Tibial nerve (tissue), 4 donors: ENCODE measurements at regions not wholly inside any gene's neighbourhood (a gene's known extent, or its start where the extent isn't known, plus 50 kb on each side); places are given as distances from the start of the nearest gene placed in this dataset.

ENCODE experiments used
- DNase-seq, 2 donors: peaks; one replicate each; pipeline ENCODE4 v3.0.0-alpha.2; 2019; ENCODE audit warnings: low spot score in 2 of 2
- H3K27ac ChIP-seq, 4 donors: fragments of 200-600 bp; sonication (generic) in 3 of 4; one replicate each; pipeline ENCODE4 v1.5.1; 2017 to 2019; ENCODE audit warnings: mild to moderate bottlenecking in 1 of 4
- H3K27me3 ChIP-seq, 2 donors: fragments of 200-600 bp; sonication (generic) in 1 of 2; one replicate each; pipeline versions ENCODE4 v1.5.1 to v1.6.0; 2017 to 2019
- H3K36me3 ChIP-seq, 3 donors: fragments of 200-600 bp; sonication (generic); one replicate each; pipeline ENCODE4 v1.5.1; 2018 to 2019
- H3K4me1 ChIP-seq, 4 donors: fragments of 200-600 bp; sonication (generic) in 3 of 4; one replicate each; pipeline ENCODE4 v1.5.1; 2017 to 2019
- H3K4me3 ChIP-seq, 4 donors: fragments of 200-600 bp; sonication (generic) in 3 of 4; one replicate each; pipeline ENCODE4 v1.5.1; 2017 to 2019; ENCODE audit warnings: mild to moderate bottlenecking in 1 of 4, moderate library complexity in 1 of 4
- H3K9me3 ChIP-seq, 4 donors: fragments of 200-600 bp; sonication (generic) in 3 of 4; one replicate each; pipeline ENCODE4 v1.5.1; 2017 to 2019
- EP300 ChIP-seq, 2 donors: sonication (generic); formaldehyde crosslinking; IDR thresholded peaks; one replicate each; pipeline ENCODE4 v1.6.1; 2017; ENCODE audit warnings: antibody characterized with exemption in 2 of 2, mild to moderate bottlenecking in 1 of 2
- POLR2A ChIP-seq, 2 donors: fragments of 450-650 bp; IDR thresholded peaks; one replicate each; pipeline ENCODE4 v1.6.1; 2017; ENCODE audit warnings: antibody characterized with exemption in 2 of 2, mild to moderate bottlenecking in 2 of 2, moderate library complexity in 2 of 2
- WGBS, 2 donors: methylation state at CpG; one replicate each; pipeline ENCODE4 v1.1.5; 2018; 5-methylcytosine and 5-hydroxymethylcytosine counted together
- TF ChIP-seq, protein P1 (sequence below), 5 experiments: fragments of 200-600 bp in 3 of 5; fragments of 450-650 bp in 2 of 5; sonication (generic) in 3 of 5; IDR thresholded peaks; one replicate each; pipeline ENCODE4 v1.5.1; 2016 to 2019; ENCODE audit warnings: antibody characterized with exemption in 5 of 5, mild to moderate bottlenecking in 3 of 5, moderate library complexity in 2 of 5

DNA sequence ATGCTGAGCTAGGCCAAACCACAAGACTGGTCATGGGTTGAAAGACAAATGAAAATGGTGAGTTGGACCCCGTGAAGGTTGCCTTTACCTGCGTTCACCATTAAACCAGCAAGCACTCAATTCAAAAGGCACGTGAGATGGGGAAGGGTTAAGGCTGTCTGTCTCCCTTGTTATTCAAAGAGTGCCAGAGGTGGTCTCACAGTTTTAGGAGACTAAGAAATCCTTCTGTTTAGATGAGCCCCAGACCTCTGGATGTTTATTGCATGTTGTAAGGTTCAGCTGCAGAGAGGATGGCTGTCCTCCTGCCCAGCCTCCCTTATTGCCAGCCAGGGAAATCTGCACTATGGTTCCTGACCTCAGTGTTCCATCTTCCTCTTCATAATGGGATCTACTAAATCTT, 498.0 kb upstream of the CELF2 start:
- H3K9me3 ChIP-seq = no peaks in the 10 kb centered on the region
- 86% methylated on average over 3 of the region's 3 CpGs for WGBS, 2 donors
- no peaks in the 10 kb centered on the region for H3K27me3 ChIP-seq
- H3K27ac ChIP-seq = no peak overlapping the region
- H3K4me1 ChIP-seq = peaks cover 0 to 6% (median 0%) of the 10 kb centered on the region in 4 donors
- TF ChIP-seq EP300 (IDR thresholded peaks at IDR 0.05) (no peak), POLR2A (IDR thresholded peaks at IDR 0.05) (no peak)
- TF ChIP-seq, protein P1, sequence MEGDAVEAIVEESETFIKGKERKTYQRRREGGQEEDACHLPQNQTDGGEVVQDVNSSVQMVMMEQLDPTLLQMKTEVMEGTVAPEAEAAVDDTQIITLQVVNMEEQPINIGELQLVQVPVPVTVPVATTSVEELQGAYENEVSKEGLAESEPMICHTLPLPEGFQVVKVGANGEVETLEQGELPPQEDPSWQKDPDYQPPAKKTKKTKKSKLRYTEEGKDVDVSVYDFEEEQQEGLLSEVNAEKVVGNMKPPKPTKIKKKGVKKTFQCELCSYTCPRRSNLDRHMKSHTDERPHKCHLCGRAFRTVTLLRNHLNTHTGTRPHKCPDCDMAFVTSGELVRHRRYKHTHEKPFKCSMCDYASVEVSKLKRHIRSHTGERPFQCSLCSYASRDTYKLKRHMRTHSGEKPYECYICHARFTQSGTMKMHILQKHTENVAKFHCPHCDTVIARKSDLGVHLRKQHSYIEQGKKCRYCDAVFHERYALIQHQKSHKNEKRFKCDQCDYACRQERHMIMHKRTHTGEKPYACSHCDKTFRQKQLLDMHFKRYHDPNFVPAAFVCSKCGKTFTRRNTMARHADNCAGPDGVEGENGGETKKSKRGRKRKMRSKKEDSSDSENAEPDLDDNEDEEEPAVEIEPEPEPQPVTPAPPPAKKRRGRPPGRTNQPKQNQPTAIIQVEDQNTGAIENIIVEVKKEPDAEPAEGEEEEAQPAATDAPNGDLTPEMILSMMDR (IDR thresholded peaks at IDR 0.05) = no peak
- no peak overlapping the region for H3K4me3 ChIP-seq
- peaks cover 0 to 2% (median 0%) of the 10 kb centered on the region in 3 donors for H3K36me3 ChIP-seq
- no peak for DNase-seq

DNA sequence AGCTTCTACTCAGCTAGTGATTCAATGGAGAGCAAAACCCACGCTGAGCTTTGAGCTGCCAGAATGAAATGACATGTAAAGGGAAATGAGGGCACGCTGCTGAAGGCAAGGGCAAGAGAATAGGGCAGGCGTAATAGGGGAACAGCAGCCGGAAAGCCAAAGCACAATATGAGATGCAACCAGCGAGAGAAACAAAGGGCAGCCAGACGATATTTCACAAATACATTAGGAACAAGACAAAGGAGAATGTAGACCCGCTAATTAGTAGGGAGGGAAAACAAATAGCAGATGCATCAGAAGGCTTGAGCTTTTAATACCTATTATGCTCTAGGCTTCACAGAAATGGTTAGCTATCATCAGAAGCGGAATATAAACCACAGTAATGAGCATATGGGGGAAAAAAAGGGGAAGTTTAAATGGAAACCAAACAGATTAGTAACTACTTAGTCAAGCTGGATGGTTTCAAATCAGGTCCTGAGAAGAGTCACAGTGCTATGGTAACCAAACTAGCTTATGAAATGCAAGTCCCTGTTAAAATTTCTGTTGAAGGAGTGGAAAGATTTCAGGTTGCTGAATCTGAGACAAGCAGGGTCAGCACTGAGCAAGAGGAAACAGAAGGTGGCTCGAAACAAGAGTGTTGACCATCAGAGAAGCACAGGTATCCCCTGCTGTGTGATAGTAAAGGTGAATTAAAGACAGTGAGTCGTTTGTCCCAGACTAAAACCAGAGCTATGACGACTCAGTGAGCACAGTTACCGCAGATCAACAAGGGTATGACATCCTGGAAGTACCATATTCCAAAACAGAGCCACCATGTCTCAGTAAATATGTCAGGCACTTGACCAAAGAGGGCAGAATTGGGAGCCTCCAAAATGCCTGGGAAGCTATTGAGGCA, 496.9 kb upstream of the CELF2 start:
- DNase-seq = no peak
- TF ChIP-seq, protein P1 (IDR thresholded peaks at IDR 0.05) = no peak
- TF ChIP-seq POLR2A (IDR thresholded peaks at IDR 0.05) = no peak
- TF ChIP-seq EP300 (IDR thresholded peaks at IDR 0.05) = no peak

DNA sequence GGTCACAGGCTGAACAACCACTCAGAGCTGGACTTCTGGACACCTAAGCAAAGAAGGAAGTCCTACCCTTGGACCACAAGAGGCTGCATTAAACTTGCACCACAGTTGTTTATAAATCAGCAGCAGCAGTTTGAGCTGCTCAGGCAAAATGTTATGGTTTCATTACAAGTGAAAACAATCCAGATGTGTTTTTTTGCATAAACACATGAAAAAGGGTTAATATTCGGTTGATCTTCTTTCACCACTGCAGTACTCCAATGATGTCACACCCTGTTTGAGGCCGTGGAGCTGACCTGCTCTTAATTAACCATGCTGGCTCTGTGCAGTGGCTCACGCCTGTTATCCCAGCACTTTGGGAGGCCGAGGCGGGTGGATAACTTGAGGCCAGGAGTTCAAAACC, 490.8 kb upstream of the CELF2 start:
- TF ChIP-seq EP300 (IDR thresholded peaks at IDR 0.05) = no peak
- no peak for TF ChIP-seq POLR2A (IDR thresholded peaks at IDR 0.05)
- TF ChIP-seq, protein P1 (IDR thresholded peaks at IDR 0.05) = no peak
- no peaks in the 10 kb centered on the region for H3K36me3 ChIP-seq
- no peaks in the 10 kb centered on the region for H3K4me1 ChIP-seq
- no peaks in the 10 kb centered on the region for H3K27me3 ChIP-seq
- DNase-seq = no peak
- H3K27ac ChIP-seq = no peak overlapping the region
- WGBS, 2 donors = 69 to 76% methylated on average over 5 of the region's 5 CpGs
- H3K4me3 ChIP-seq = no peak overlapping the region
- H3K9me3 ChIP-seq = no peaks in the 10 kb centered on the region

More for the DNA sequence above, 496.9 kb upstream of the CELF2 start:
- WGBS, 2 donors = 82 to 83% methylated on average over 12 of the region's 12 CpGs
- no peaks in the 10 kb centered on the region for H3K9me3 ChIP-seq
- no peak overlapping the region for H3K27ac ChIP-seq
- H3K4me3 ChIP-seq = no peak overlapping the region
- no peaks in the 10 kb centered on the region for H3K27me3 ChIP-seq
- peaks cover 0 to 5% (median 0%) of the 10 kb centered on the region in 4 donors for H3K4me1 ChIP-seq
- peaks cover 0 to 2% (median 0%) of the 10 kb centered on the region in 3 donors for H3K36me3 ChIP-seq

DNA sequence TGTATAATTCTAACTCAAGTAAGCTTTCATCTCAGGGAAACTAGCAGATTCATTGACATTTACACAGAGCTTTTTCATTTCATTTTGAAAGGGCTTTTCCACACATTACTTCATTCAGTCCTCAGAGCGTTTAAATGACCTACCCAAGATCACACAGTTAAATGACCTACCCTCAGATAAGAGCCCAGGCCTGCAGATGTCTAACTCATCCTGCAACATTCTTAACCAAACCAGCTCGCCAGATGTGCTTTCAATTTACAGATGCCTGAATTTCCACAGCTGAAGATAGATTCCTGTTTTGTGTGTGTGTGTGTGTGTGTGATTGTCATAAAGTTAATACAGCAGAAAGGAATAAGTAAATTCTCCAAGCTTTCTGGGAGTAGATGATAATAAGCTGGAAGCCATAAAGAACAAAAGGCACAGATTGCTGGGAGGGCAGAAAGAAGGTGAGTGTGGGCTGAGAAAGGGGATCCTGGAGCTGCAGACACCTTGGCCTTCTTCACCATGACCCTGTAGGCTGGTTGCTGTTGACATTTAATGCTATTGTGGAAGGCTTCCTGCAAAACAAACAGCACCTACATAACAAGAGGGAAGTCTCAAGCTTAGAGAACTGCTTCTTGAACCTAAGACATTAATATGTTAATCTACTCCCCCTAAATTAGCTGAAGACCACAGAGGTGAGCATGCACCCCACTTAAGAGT, 489.7 kb upstream of the CELF2 start:
- Histone ChIP-seq H3K9me3 (no peaks in the 10 kb centered on the region), H3K27ac (no peak overlapping the region), H3K36me3 (no peaks in the 10 kb centered on the region), H3K4me1 (no peaks in the 10 kb centered on the region), H3K27me3 (no peaks in the 10 kb centered on the region), H3K4me3 (no peak overlapping the region)
- DNase-seq = no peak
- TF ChIP-seq POLR2A (IDR thresholded peaks at IDR 0.05) (no peak), EP300 (IDR thresholded peaks at IDR 0.05) (no peak)
- TF ChIP-seq, protein P1 (IDR thresholded peaks at IDR 0.05) = no peak
- WGBS, 2 donors = 84 to 88% methylated on average over 2 of the region's 2 CpGs

DNA sequence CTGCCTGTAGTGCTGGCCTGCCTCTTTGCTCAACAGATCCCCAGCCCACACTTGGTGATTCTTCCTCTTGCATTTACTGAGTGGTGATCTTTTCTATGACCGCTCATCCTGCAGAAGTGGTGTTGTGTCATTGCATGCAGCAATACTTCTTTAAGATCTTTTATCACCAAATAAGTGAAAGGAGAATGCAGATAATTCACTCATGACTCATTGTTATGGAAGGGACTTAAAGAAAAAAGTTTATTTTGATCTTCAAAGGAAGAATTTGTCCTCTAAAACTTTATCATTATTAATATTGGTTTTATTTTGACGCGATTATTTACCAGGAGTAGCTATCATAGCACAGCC, 489.1 kb upstream of the CELF2 start:
- Histone ChIP-seq H3K4me1 (no peaks in the 10 kb centered on the region), H3K36me3 (no peaks in the 10 kb centered on the region), H3K27me3 (no peaks in the 10 kb centered on the region), H3K27ac (no peak overlapping the region), H3K9me3 (no peaks in the 10 kb centered on the region), H3K4me3 (no peak overlapping the region)
- WGBS, 2 donors = 91 to 95% methylated on average over 3 of the region's 3 CpGs
- DNase-seq = no peak
- TF ChIP-seq POLR2A (IDR thresholded peaks at IDR 0.05) = no peak
- no peak for TF ChIP-seq EP300 (IDR thresholded peaks at IDR 0.05)
- TF ChIP-seq, protein P1 (IDR thresholded peaks at IDR 0.05) = no peak
